ENCODE measurements at regions not wholly inside any gene's neighbourhood (a gene's known extent, or its start where the extent isn't known, plus 50 kb on each side); places are given as distances from the start of the nearest gene placed in this dataset.
"Not testable (repeated sequence)": the region's sequence is repeated elsewhere in the genome, so short reads cannot be mapped to it uniquely, and the experiment has no call there.

DNA sequence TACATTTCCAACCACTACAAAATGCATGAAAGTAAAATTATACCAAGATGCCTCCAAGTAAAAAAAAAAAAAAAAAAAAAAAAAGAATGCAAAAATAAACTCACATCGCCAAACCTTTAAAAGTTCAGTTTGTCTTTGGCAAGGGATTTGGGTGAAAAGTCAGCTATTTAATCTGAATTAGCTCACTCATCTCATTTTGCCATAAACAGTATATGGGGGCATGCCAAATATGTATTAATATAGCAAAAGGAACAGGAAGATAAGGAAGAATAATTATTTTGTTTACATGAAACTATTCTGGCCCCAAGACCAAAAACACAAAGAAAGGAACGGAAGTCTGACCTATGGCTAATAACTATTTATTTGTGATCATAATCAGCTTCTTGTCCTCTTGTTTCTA lies 114.7 kb upstream of the SLC6A14 start:
- no peak for DNase-seq (ENCODE audit: low read depth in 1 of 2, low spot score in 2 of 2)
- Histone ChIP-seq H3K4me3 (no peak overlapping the region), H3K27ac (no peak overlapping the region), H3K27me3 (replicated peaks) (no peaks in the 10 kb centered on the region), H3K4me1 (replicated peaks) (peaks cover 19% of the 10 kb centered on the region), H3K36me3 (no peaks in the 10 kb centered on the region), H3K9me3 (replicated peaks) (no peaks in the 10 kb centered on the region)

- H3K27me3 ChIP-seq (replicated peaks); H3K4me1 ChIP-seq (replicated peaks); DNase-seq (ENCODE audit: low read depth in 1 of 2, low spot score in 2 of 2); H3K27ac ChIP-seq; H3K36me3 ChIP-seq; H3K9me3 ChIP-seq (replicated peaks); H3K4me3 ChIP-seq: not testable (repeated sequence)
These were observed 104.4 kb upstream of the SLC6A14 start for GRCh38 chrX:116332026-116332425.

DNA sequence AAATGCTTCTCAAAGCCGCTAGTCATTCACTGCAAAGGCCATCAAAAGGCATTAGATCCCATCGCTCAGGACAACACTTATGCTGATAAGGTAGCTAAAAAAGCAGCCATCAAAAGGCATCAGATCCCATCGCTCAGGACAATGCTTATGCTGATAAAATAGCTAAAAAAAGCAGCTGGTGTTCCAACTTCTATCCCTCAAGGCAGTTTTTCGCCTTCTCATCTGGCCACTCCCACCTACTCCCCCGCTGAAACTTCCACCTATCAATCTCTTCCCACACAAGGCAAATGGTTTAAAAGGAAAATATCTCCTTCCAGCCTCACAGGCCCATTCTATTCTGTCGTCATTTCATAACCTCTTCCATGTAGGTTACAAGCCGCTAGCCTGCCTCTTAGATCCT lies 101.6 kb upstream of the SLC6A14 start:
- H3K36me3 ChIP-seq; H3K4me3 ChIP-seq; H3K9me3 ChIP-seq (replicated peaks); DNase-seq (ENCODE audit: low read depth in 1 of 2, low spot score in 2 of 2); H3K27me3 ChIP-seq (replicated peaks); H3K27ac ChIP-seq; H3K4me1 ChIP-seq (replicated peaks): not testable (repeated sequence)

GRCh38 chrX:116339407-116339806 lies 97.0 kb upstream of the SLC6A14 start:
- Histone ChIP-seq H3K27me3 (replicated peaks) (no peaks in the 10 kb centered on the region), H3K9me3 (replicated peaks) (no peaks in the 10 kb centered on the region), H3K27ac (no peak overlapping the region), H3K36me3 (no peaks in the 10 kb centered on the region), H3K4me3 (no peak overlapping the region), H3K4me1 (replicated peaks) (no peaks in the 10 kb centered on the region)
- DNase-seq (ENCODE audit: low read depth in 1 of 2, low spot score in 2 of 2): no peak

GRCh38 chrX:116342903-116343302 lies 93.5 kb upstream of the SLC6A14 start:
- no peak overlapping the region for H3K4me3 ChIP-seq
- H3K27me3 ChIP-seq (replicated peaks): no peaks in the 10 kb centered on the region
- no peak overlapping the region for H3K27ac ChIP-seq
- no peaks in the 10 kb centered on the region for H3K36me3 ChIP-seq
- DNase-seq (ENCODE audit: low read depth in 1 of 2, low spot score in 2 of 2): no peak
- H3K9me3 ChIP-seq (replicated peaks): no peaks in the 10 kb centered on the region
- H3K4me1 ChIP-seq (replicated peaks): no peaks in the 10 kb centered on the region

GRCh38 chrX:116345958-116346357 lies 90.4 kb upstream of the SLC6A14 start:
- Histone ChIP-seq H3K4me3 (no peak overlapping the region), H3K9me3 (replicated peaks) (no peaks in the 10 kb centered on the region), H3K27me3 (replicated peaks) (no peaks in the 10 kb centered on the region), H3K27ac (no peak overlapping the region), H3K36me3 (no peaks in the 10 kb centered on the region), H3K4me1 (replicated peaks) (no peaks in the 10 kb centered on the region)
- DNase-seq (ENCODE audit: low read depth in 1 of 2, low spot score in 2 of 2): no peak

GRCh38 chrX:116357329-116357728 lies 79.1 kb upstream of the SLC6A14 start:
- H3K4me1 ChIP-seq (replicated peaks): no peaks in the 10 kb centered on the region
- H3K4me3 ChIP-seq: no peak overlapping the region
- H3K9me3 ChIP-seq (replicated peaks): no peaks in the 10 kb centered on the region
- DNase-seq (ENCODE audit: low read depth in 1 of 2, low spot score in 2 of 2): no peak
- no peaks in the 10 kb centered on the region for H3K36me3 ChIP-seq
- no peak overlapping the region for H3K27ac ChIP-seq
- no peaks in the 10 kb centered on the region for H3K27me3 ChIP-seq (replicated peaks)

DNA sequence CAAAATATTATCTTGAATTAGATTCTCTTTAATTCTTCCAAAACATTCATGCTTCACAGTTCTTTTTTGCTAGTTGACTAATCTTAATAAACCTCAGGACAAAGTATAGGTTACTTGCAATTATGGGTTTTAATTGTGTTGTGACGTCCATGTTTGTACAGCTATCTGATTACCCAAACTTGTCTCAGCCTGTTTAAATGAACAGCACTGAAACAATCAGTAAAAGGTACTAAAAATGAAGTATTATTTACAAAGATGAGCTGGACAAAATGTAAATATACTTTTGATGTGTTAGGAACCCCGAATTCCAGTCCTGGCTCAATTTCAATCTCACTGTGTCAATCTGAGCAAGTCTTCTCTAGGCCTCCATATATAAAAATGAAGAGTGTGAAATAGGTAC lies 57.4 kb upstream of the SLC6A14 start:
- Histone ChIP-seq H3K36me3 (no peaks in the 10 kb centered on the region), H3K4me1 (replicated peaks) (no peaks in the 10 kb centered on the region), H3K4me3 (no peak overlapping the region), H3K27ac (no peak overlapping the region), H3K9me3 (replicated peaks) (no peaks in the 10 kb centered on the region), H3K27me3 (replicated peaks) (no peaks in the 10 kb centered on the region)
- no peak for DNase-seq (ENCODE audit: low read depth in 1 of 2, low spot score in 2 of 2)

DNA sequence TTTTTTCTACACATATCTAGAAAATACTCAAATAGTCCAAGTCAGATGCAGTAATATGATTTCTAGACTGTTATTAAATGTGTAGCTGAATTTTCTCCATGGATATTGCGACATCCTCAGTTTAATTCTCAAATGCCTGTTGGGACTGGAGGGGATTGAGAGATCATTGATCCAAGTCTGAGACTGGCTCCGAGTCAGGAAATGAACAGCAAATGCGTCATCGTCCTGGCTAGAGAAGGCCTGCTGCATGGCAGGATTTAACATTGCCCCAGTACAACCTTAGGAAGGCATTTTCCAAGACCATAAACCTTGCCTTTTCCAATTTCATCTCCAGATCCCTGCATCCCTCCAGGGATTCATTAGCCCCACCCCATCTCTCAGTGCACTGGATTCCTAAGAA lies 56.6 kb upstream of the SLC6A14 start:
- no peak for DNase-seq (ENCODE audit: low read depth in 1 of 2, low spot score in 2 of 2)

GRCh38 chrX:116384406-116384954 lies 51.9 kb upstream of the SLC6A14 start:
- no peak overlapping the region for H3K4me3 ChIP-seq
- no peak for DNase-seq (ENCODE audit: low read depth in 1 of 2, low spot score in 2 of 2)
- H3K9me3 ChIP-seq (replicated peaks): no peaks in the 10 kb centered on the region
- H3K36me3 ChIP-seq: no peaks in the 10 kb centered on the region
- no peaks in the 10 kb centered on the region for H3K4me1 ChIP-seq (replicated peaks)
- H3K27me3 ChIP-seq (replicated peaks): no peaks in the 10 kb centered on the region
- H3K27ac ChIP-seq: no peak overlapping the region

More for the DNA sequence above, 56.6 kb upstream of the SLC6A14 start:
- Histone ChIP-seq H3K27ac (no peak overlapping the region), H3K4me3 (no peak overlapping the region), H3K9me3 (replicated peaks) (no peaks in the 10 kb centered on the region), H3K36me3 (no peaks in the 10 kb centered on the region), H3K27me3 (replicated peaks) (no peaks in the 10 kb centered on the region), H3K4me1 (replicated peaks) (no peaks in the 10 kb centered on the region)
